Chondrocyte (in vitro differentiated cells): ENCODE measurements at regions not wholly inside any gene's neighbourhood (a gene's known extent, or its start where the extent isn't known, plus 50 kb on each side); places are given as distances from the start of the nearest gene placed in this dataset.

Experiments used
- DNase-seq: peaks from one replicate; pipeline ENCODE4 v3.0.0; 2021; ENCODE audit warnings: mixed read lengths, low spot score
- H3K27ac Mint-ChIP-seq: one replicate; pipeline ENCODE4 v1.8.0; 2021; ENCODE audit warnings: mild to moderate bottlenecking, moderate library complexity, mixed read lengths; ENCODE audit not compliant: unreplicated experiment
- H3K27me3 Mint-ChIP-seq: 2 replicates; pipeline ENCODE4 v1.8.0; 2021; ENCODE audit warnings: low read depth, mixed read lengths
- H3K36me3 Mint-ChIP-seq: 2 replicates; pipeline ENCODE4 v1.8.0; 2021; ENCODE audit warnings: low read depth, mixed read lengths
- H3K4me1 Mint-ChIP-seq: 2 replicates; pipeline ENCODE4 v1.8.0; 2021; ENCODE audit warnings: low read depth, mild to moderate bottlenecking, mixed read lengths
- H3K4me3 Mint-ChIP-seq: one replicate; pipeline ENCODE4 v1.8.0; 2021; ENCODE audit warnings: mild to moderate bottlenecking, moderate library complexity, mixed read lengths; ENCODE audit not compliant: unreplicated experiment
- H3K9me3 Mint-ChIP-seq: 2 replicates; pipeline ENCODE4 v1.8.0; 2021; ENCODE audit warnings: low read depth, mixed read lengths
- TF ChIP-seq, protein P1 (sequence below): fragments of 200-600 bp; sonication (generic); IDR thresholded peaks from 2 replicates; pipeline ENCODE4 v1.5.0; 2021; ENCODE audit warnings: antibody characterized with exemption, mild to moderate bottlenecking, moderate library complexity

DNA sequence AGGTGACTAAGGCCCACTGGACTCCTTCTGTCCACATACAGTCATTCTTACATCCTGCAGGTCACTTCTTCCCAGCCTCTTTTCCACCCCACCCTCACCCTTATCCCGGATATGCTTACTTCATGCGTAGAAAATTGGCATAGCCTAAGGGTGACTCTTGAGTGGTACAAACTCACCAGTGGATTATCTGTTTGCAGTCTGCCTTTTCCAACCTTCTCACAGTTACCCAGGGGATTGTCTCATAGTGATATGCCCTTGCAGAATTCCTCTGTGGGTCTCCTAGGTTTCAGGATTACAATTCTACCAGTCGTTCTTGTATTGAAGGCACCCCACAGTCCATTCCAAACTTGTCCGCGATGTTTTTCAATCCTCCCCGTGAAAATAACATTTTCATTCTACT is 752.9 kb upstream of the HS6ST1 start:
- Mint-ChIP-seq H3K9me3 (no peaks in the 10 kb centered on the region), H3K27ac (no peak overlapping the region), H3K4me1 (no peaks in the 10 kb centered on the region), H3K36me3 (no peaks in the 10 kb centered on the region), H3K4me3 (no peak overlapping the region), H3K27me3 (peaks cover 3% of the 10 kb centered on the region)
- TF ChIP-seq, protein P1, sequence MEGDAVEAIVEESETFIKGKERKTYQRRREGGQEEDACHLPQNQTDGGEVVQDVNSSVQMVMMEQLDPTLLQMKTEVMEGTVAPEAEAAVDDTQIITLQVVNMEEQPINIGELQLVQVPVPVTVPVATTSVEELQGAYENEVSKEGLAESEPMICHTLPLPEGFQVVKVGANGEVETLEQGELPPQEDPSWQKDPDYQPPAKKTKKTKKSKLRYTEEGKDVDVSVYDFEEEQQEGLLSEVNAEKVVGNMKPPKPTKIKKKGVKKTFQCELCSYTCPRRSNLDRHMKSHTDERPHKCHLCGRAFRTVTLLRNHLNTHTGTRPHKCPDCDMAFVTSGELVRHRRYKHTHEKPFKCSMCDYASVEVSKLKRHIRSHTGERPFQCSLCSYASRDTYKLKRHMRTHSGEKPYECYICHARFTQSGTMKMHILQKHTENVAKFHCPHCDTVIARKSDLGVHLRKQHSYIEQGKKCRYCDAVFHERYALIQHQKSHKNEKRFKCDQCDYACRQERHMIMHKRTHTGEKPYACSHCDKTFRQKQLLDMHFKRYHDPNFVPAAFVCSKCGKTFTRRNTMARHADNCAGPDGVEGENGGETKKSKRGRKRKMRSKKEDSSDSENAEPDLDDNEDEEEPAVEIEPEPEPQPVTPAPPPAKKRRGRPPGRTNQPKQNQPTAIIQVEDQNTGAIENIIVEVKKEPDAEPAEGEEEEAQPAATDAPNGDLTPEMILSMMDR, result no peak
- DNase-seq, result no peak

DNA sequence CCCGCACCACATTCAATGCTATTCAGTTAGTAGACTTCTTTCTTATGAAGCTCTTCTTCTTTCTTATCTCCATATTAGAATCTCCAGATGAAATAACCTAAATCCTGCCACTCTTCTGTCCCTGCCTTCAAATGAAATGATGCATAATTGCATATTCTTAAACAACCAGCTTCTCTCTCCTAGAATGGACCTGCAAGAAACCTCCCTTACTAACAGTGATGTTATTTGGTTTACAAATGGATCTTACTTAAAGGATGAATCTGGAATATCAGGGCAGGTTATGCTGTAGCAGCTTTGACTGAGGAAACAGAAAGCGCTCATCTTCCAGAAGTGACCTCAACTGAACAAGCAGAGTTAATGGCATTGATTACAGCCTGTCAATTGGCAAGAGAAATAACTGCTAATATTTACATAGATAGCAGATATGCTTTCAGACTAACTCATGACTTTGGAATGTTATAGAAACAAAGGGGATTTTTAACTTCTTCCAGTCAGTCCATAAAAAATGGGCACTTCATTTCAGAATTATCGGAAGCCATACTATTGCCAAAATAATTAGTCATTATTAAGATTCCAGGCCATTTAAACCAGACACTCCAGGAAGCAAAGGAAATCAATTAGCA is 755.7 kb upstream of the HS6ST1 start:
- H3K4me1 Mint-ChIP-seq, result no peaks in the 10 kb centered on the region
- no peaks in the 10 kb centered on the region for H3K9me3 Mint-ChIP-seq
- H3K4me3 Mint-ChIP-seq, result no peak overlapping the region
- no peak overlapping the region for H3K27ac Mint-ChIP-seq
- no peaks in the 10 kb centered on the region for H3K36me3 Mint-ChIP-seq
- DNase-seq, result no peak
- TF ChIP-seq, protein P1, result no peak
- H3K27me3 Mint-ChIP-seq, result peaks cover 7% of the 10 kb centered on the region

DNA sequence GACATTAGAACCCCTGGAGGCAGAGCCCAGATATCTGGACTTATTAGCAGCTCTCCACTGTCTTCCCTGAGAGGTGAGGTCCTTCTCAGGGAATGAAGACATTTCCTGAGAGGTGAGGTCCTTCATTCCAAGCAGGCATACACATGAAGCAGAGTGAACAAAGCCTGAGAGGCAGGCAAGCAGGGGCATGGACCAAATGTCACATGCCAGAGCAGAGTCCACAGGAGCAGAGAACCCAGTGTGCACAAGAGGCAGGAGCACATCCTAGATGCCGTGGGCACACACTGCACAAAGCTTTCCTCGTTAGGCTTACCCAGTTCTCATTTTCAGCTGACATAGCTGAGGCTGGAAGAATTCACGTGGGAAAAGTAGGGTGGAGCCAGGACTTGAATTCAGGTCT is 759.9 kb upstream of the HS6ST1 start:
- Mint-ChIP-seq H3K27me3 (peaks cover 7% of the 10 kb centered on the region), H3K9me3 (no peaks in the 10 kb centered on the region), H3K36me3 (no peaks in the 10 kb centered on the region), H3K4me3 (no peak overlapping the region), H3K4me1 (peaks cover 4% of the 10 kb centered on the region), H3K27ac (no peak overlapping the region)
- TF ChIP-seq, protein P1, result no peak
- no peak for DNase-seq

DNA sequence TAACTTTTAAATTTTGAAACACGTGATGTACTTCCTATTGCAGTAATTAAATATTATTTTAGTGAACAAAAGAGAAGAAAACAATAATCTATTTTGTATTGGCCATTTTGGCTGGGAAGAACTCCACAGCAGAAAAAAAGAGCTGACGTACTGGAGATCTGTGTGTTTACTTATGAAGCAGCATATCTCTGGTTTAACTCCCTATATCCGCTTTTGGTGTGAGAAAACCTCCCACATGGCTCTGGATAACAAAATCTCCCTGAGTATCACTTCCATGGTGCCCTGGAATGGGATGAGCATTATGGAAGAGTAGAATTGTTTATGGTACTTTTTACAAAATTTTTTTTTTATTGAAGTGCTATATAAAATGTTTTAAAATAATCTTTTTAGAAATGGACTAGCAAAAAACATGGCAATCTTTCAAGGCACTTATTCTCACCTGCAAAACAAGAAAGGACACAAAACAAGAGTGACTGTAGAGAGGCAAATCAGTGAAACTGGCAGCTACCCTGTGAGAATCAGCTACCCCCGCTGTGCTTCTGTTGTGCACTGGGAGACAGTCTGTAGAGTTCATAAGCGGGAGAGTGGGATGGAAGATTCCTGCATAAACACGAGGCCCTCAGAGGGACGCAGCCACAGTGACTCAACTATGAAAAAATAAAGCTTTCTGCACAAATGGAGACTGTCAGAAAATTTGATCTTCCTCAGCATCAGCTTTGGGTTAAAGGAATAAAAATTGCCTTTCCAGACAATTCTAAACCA is 762.2 kb upstream of the HS6ST1 start:
- no peak for DNase-seq
- no peak overlapping the region for H3K27ac Mint-ChIP-seq
- H3K27me3 Mint-ChIP-seq, result peaks cover 7% of the 10 kb centered on the region
- no peaks in the 10 kb centered on the region for H3K9me3 Mint-ChIP-seq
- TF ChIP-seq, protein P1, result no peak
- peaks cover 8% of the 10 kb centered on the region for H3K4me1 Mint-ChIP-seq
- H3K36me3 Mint-ChIP-seq, result no peaks in the 10 kb centered on the region
- H3K4me3 Mint-ChIP-seq, result no peak overlapping the region

DNA sequence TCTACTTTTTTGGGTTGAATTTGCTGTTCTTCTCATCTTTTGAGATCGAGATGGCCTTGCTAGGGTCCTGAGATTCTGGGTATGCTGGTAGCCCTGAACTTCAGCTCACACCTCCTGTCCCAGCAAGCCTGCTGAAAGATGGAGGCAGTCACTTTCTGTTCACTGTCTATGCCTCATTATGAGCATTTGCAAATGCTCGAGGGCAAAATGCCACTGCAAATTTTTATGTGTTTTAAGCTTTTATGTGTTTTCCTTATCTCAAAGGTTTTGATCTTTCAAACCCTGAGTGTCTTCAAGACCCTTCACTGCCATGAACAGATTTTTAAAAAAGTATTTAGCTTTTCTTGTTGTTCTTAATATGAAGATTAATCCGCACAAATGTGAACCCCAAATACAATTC is 766.7 kb upstream of the HS6ST1 start:
- Mint-ChIP-seq H3K9me3 (no peaks in the 10 kb centered on the region), H3K27me3 (no peaks in the 10 kb centered on the region), H3K4me3 (no peak overlapping the region), H3K27ac (no peak overlapping the region), H3K4me1 (peaks cover 28% of the 10 kb centered on the region), H3K36me3 (no peaks in the 10 kb centered on the region)
- TF ChIP-seq, protein P1, result no peak
- DNase-seq, result no peak
